Mucosa of stomach (tissue), 1 donor: ENCODE measurements at regions not wholly inside any gene's neighbourhood (a gene's known extent, or its start where the extent isn't known, plus 50 kb on each side); places are given as distances from the start of the nearest gene placed in this dataset.

Source experiments
- H3K27me3 ChIP-seq: one replicate; pipeline ENCODE4 v1.7.0; 2013; ENCODE audit warnings: mild to moderate bottlenecking, low read length; ENCODE audit not compliant: control insufficient read depth, insufficient read depth
- H3K36me3 ChIP-seq: one replicate; pipeline ENCODE4 v1.7.0; 2013; ENCODE audit warnings: low read length; ENCODE audit not compliant: control insufficient read depth, insufficient read depth
- H3K4me1 ChIP-seq: one replicate; pipeline ENCODE4 v1.7.0; 2013; ENCODE audit warnings: mild to moderate bottlenecking, low read length; ENCODE audit not compliant: control insufficient read depth, insufficient read depth
- H3K4me3 ChIP-seq: one replicate; pipeline ENCODE4 v1.7.0; 2013; ENCODE audit warnings: low read length
- H3K9ac ChIP-seq: one replicate; pipeline ENCODE4 v1.7.0; 2013; ENCODE audit warnings: mild to moderate bottlenecking, low read length, moderate library complexity
- H3K9me3 ChIP-seq: one replicate; pipeline ENCODE4 v1.7.0; 2013; ENCODE audit warnings: mild to moderate bottlenecking, low read length, moderate library complexity; ENCODE audit not compliant: control insufficient read depth
- donor health status: Pancreatic carcinoma.

DNA sequence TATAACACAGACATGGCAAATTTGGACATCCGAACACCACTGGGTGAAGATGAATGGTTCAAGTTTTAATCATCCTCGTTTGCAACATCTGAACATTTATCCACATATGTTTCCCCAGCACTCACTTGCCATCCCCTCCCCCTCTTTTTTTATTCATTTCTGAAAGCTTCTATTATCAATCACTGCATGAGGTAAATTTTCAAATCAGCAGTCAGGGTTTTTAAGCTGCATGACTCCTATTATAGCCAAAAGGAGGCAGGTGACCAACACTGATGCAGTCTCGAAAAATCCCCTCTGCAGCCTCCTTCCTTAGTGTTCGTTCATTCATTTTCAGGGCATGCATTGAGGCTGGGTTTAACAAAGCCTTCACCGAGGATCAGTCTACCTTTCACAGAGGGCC, 530.8 kb upstream of the JARID2 start:
- H3K4me1 ChIP-seq, result peaks cover 22% of the 10 kb centered on the region

DNA sequence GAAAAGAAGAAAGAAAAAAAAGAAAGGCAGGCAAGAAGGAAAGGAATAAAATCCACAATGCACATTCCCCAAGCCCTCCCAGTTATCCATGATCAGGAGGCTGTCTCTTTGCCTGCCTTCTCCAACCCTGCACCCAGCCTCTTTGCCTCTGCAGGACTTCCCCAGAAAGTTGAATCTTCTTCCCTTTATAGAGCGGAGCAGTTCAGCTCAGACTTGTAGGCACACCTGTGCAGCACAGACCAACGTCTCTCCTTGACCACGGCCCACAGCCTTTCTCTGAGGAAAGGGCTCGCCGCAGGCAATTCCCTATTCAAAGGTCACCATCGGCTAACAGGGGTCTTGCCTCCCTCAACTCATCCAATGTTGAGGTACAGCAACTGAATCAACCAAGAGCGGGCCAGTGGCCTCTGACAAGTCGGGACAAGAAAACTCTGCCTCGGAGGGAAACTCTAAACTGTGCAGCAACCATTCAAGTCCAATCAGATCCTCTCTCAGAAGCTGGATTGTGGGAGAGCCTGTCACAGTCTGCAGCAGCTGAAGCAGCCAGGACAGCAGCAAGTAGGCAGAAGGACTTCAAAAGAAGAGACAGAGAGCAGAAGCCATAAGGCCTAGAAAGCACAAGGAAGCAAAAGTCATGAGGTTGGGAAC, 529.2 kb upstream of the JARID2 start:
- Histone ChIP-seq H3K9ac (no peak overlapping the region), H3K4me1 (peaks cover 30% of the 10 kb centered on the region), H3K4me3 (no peak overlapping the region)

More for the DNA sequence above, 530.8 kb upstream of the JARID2 start:
- H3K9me3 ChIP-seq, result no peaks in the 10 kb centered on the region
- no peaks in the 10 kb centered on the region for H3K27me3 ChIP-seq
- no peaks in the 10 kb centered on the region for H3K36me3 ChIP-seq
- no peak overlapping the region for H3K9ac ChIP-seq
- H3K4me3 ChIP-seq, result no peak overlapping the region

DNA sequence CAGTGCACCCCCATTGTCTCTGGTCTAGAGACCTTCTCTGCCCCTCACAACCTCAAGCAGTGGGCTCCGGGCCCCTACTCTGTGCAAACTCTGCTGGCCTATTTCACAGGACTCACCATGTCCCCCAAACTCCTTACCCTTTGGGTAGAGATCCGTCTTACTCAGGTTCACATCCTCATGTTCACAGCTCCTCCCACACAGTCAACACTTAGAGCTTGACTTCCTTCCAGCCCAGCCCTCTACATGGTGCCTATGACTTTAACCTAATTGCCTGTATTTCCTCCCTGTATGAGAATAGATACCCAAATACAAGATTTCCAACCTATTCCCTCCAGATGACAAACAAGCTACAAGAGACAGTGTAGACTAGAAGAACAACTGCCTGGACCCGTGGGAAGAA, 528.6 kb upstream of the JARID2 start:
- no peak overlapping the region for H3K4me3 ChIP-seq
- no peak overlapping the region for H3K9ac ChIP-seq
- no peaks in the 10 kb centered on the region for H3K27me3 ChIP-seq
- H3K9me3 ChIP-seq, result no peaks in the 10 kb centered on the region
- H3K36me3 ChIP-seq, result no peaks in the 10 kb centered on the region
- peaks cover 30% of the 10 kb centered on the region for H3K4me1 ChIP-seq

More for the DNA sequence above, 529.2 kb upstream of the JARID2 start:
- H3K9me3 ChIP-seq, result no peaks in the 10 kb centered on the region
- H3K27me3 ChIP-seq, result no peaks in the 10 kb centered on the region
- H3K36me3 ChIP-seq, result no peaks in the 10 kb centered on the region

DNA sequence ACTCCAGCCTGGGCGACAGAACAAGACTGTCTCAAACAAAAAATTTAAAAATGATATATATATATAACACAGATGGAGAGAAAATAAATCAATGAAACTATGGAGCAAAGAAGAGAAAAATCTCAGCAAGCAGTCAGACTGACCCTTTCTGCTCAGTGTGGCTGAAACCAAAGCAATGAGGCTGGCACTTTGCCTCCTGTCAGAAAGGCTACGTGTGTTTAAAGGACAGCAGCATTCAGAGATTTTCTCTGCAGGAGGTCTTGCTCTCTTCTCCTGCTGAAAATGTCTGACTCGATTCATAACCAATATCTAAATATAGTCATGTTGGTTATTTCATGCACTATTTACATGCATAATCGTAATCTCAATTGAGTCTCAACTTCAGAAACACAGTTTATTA, 527.0 kb upstream of the JARID2 start:
- H3K4me3 ChIP-seq, result no peak overlapping the region
- no peaks in the 10 kb centered on the region for H3K36me3 ChIP-seq
- H3K4me1 ChIP-seq, result peaks cover 21% of the 10 kb centered on the region
- no peaks in the 10 kb centered on the region for H3K9me3 ChIP-seq
- no peaks in the 10 kb centered on the region for H3K27me3 ChIP-seq
- H3K9ac ChIP-seq, result no peak overlapping the region

DNA sequence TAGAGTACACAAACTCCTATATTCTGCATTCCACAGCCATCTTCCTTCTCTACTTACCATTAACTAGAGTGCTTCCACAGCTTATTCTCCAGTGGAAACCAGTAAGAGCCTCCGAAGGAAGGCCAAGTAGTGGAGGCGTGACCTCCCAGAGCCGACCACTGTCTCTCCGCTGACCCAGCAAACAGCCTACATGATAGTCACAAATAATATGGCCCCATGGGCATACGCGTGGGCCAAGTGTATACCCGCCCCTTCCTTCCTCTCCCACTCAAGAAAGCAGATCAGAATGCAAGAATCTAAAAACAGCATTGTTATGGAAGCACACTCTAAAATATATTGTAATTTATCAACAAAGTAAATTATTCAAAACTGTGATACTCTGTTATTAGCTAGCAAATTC, 526.6 kb upstream of the JARID2 start:
- no peaks in the 10 kb centered on the region for H3K9me3 ChIP-seq
- H3K27me3 ChIP-seq, result no peaks in the 10 kb centered on the region
- H3K9ac ChIP-seq, result no peak overlapping the region
- H3K4me1 ChIP-seq, result peaks cover 19% of the 10 kb centered on the region
- no peak overlapping the region for H3K4me3 ChIP-seq
- H3K36me3 ChIP-seq, result no peaks in the 10 kb centered on the region

DNA sequence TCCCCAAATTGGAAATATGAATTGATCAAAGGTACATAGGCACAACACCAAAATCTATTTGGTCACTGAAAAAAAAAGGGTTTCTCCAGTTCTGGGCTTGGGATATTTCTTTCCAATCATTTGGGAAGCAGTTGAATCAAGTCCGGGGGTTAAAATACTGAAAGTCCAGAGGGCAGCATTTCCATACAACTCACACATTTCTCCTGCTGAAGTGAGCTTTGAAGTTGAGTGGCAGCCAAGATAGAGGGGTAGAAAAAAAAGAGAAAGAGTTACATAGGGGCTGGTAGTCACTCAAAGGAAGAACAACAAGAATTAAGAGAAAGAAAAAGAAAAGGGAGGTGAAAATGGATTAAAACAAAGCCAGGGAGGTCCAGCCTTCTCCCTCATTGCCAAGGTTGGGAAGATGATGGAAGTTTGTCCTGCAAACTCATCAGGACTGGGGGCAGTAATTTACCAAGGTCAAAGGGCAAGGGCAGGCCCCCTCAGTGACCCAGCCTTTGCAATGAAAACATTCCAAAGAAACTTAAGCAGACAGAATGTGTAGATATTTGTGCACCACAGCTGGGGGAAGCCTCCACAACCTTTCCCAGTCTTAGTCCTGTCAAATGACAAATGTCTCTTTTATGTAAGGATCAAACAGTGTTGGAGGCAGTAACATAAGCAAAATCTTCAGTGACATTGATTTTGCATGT, 525.3 kb upstream of the JARID2 start:
- H3K9ac ChIP-seq, result no peak overlapping the region
- H3K27me3 ChIP-seq, result no peaks in the 10 kb centered on the region
- peaks cover 19% of the 10 kb centered on the region for H3K4me1 ChIP-seq
- no peak overlapping the region for H3K4me3 ChIP-seq
- no peaks in the 10 kb centered on the region for H3K9me3 ChIP-seq
- no peaks in the 10 kb centered on the region for H3K36me3 ChIP-seq

DNA sequence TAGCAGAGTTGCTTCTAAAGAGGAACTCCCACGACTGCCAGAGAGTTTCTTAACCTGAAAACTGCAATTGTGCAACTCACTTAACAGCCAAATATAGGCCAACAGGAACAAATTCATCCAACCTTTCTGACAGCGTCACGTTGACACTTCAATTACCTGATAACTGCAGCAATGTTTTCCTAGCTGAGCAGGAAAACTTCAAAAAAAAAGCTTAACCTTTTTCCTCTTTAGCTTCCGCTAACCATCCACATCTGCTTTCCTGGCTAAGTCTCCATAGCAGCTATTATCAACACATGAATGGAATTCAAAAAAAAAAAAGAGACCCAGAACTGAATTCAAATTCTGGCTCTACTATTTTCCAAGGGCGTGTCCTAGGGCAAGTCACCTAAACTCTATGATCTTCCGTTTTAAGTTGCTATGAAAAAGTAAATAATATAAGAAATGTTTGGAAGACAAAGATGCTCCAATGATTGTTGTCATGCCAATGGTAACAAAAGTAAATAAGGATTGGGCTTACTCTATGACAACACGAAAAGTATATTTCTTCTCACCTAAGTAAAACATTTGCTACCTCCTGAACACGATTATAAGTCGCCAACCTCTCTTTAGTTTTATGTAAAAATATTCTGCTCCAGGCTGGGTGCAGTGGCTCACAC, 524.6 kb upstream of the JARID2 start:
- Histone ChIP-seq H3K4me3 (no peak overlapping the region), H3K4me1 (peaks cover 19% of the 10 kb centered on the region), H3K27me3 (no peaks in the 10 kb centered on the region), H3K36me3 (no peaks in the 10 kb centered on the region), H3K9me3 (no peaks in the 10 kb centered on the region), H3K9ac (no peak overlapping the region)

DNA sequence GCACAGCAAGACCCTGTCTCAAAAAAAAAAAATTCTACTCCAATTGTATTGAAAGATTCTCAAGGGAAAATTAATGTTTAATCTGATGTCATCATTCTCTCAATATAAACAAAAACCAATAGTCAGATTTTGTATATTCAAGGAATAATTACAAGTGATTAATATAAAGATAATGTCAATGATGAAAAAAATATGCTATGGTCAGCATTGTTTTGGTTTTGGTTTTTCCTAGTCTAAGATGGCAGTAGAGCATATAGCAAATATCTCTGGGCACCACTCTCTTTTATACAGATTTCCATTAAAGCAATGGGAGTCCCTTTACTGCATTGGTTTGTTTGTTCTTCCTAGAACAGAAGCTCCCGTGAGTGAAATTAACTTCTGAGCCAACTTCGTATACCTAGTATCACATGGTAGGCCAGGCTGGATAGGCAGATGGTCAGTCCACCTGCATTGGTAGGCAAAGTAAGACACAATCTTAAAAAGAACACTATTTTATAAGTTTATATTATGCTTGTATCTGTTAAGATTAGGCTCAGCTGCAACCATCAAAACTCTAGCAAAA, 523.8 kb upstream of the JARID2 start:
- H3K4me1 ChIP-seq, result peaks cover 17% of the 10 kb centered on the region

DNA sequence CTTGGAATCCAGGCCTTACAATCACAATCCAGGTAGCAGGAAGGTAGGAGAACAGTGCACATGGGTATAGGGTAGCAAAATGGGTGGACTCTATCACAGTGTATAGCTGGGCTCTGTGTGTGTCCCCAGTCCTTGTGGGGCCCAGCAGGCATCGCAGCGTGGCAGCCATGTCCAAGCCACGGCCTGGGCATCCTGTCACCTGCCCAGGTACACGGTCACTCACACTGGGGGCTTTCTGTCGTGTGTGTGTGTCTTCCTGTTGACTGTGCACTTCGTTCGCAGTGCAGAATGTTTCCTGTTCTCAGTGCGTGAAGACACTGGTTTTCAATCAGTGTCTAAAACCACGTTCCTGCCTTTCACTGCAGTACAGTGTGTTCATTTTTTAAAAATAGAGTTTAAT, 523.2 kb upstream of the JARID2 start:
- H3K36me3 ChIP-seq, result no peaks in the 10 kb centered on the region
- H3K9ac ChIP-seq, result no peak overlapping the region
- H3K27me3 ChIP-seq, result no peaks in the 10 kb centered on the region
- peaks cover 11% of the 10 kb centered on the region for H3K4me1 ChIP-seq
- H3K9me3 ChIP-seq, result no peaks in the 10 kb centered on the region
- no peak overlapping the region for H3K4me3 ChIP-seq

More for the DNA sequence above, 523.8 kb upstream of the JARID2 start:
- Histone ChIP-seq H3K9ac (no peak overlapping the region), H3K4me3 (no peak overlapping the region), H3K9me3 (no peaks in the 10 kb centered on the region), H3K27me3 (no peaks in the 10 kb centered on the region), H3K36me3 (no peaks in the 10 kb centered on the region)

DNA sequence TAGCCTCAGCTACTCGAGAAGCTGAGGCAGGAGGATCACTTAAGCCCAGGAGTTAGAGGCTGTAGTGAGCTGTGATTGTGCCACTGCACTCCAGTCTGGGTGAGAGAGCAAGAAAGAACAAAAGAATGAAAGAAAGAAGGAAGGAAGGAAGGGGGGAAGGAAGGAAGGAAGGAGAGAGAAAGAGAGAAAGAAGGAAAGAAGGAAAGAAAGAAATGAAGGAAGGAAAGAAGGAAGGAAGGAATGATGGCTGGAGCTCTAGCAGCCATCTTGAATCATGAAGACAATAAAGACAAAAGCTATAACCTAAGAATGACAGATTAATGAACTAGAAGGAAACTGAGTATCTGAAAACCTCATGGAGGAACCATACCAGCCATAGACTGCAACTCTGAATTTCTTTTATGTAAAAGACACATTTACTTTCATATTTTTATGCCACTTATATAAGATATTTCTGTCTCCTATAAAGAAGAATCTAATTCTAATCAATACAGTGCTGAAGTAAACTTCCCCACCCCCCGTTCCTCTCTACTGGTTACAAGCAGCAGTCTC, 522.3 kb upstream of the JARID2 start:
- Histone ChIP-seq H3K4me1 (peaks cover 10% of the 10 kb centered on the region), H3K9ac (no peak overlapping the region), H3K9me3 (no peaks in the 10 kb centered on the region), H3K27me3 (no peaks in the 10 kb centered on the region), H3K36me3 (no peaks in the 10 kb centered on the region), H3K4me3 (no peak overlapping the region)

DNA sequence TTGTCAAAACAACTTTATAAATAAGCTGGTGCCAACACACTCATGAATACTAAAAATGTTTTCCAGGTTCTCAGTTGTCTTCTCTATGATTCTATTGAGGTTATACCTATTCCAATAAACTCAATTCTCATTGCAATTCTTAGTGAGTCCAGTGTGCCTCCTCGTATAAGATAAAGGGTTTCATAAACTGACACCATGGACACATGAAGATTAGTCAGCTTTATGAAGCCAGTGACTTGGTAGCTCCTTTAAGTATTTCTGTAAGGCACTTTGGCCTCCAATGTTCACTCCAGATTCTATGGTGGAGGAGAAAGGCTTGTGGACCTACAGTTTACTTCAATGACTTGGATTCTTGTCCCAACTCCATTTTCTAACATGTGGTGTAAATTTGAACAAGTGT, 521.3 kb upstream of the JARID2 start:
- Histone ChIP-seq H3K4me1 (peaks cover 10% of the 10 kb centered on the region), H3K36me3 (no peaks in the 10 kb centered on the region), H3K27me3 (no peaks in the 10 kb centered on the region), H3K4me3 (no peak overlapping the region), H3K9me3 (no peaks in the 10 kb centered on the region), H3K9ac (no peak overlapping the region)
